ENCODE measurements at regions not wholly inside any gene's neighbourhood (a gene's known extent, or its start where the extent isn't known, plus 50 kb on each side); places are given as distances from the start of the nearest gene placed in this dataset.

GRCh38 chr10:22854935-22855421, 72.9 kb upstream of the ARMC3 start:
- ATAC-seq (ENCODE audit: poor library complexity) (no peak), DNase-seq (no peak)
- intact Hi-C loops (cut with DNase I, micrococcal nuclease) = no loop called here
- no peaks in the 10 kb centered on the region for H3K4me1 ChIP-seq (ENCODE audit: insufficient read depth, low read length)
- H3K27ac Mint-ChIP-seq = no peak overlapping the region
- POLR2A ChIA-PET = no interaction called here
- H3K9me3 ChIP-seq (ENCODE audit: control insufficient read depth in 1 of 2, insufficient read depth in 1 of 2, low read length in 2 of 2) = no peaks in the 10 kb centered on the region
- no peaks in the 10 kb centered on the region for H3K27me3 ChIP-seq (ENCODE audit: control insufficient read depth in 1 of 2, insufficient read depth in 2 of 2, low read length in 2 of 2)
- no peaks in the 10 kb centered on the region for H3K36me3 ChIP-seq (ENCODE audit: insufficient read depth, low read length)
- CTCF ChIA-PET = no interaction called here
- H3K36me3 Mint-ChIP-seq (ENCODE audit: low read depth) = no peaks in the 10 kb centered on the region
- H3K27me3 Mint-ChIP-seq = no peaks in the 10 kb centered on the region
- no peak overlapping the region for H3K27ac ChIP-seq (ENCODE audit: low read depth in 1 of 2, low read length in 2 of 2)
- TF ChIP-seq CTCF (IDR thresholded peaks at IDR 0.05) = no peak
- H3K9me3 Mint-ChIP-seq = no peaks in the 10 kb centered on the region
- H3K4me1 Mint-ChIP-seq (ENCODE audit: low read depth) = no peaks in the 10 kb centered on the region
- H3K4me3 ChIP-seq (ENCODE audit: low read length) = no peak overlapping the region
- no peak overlapping the region for H3K4me3 Mint-ChIP-seq

- H3K9me3 ChIP-seq (ENCODE audit: control insufficient read depth in 1 of 2, insufficient read depth in 1 of 2, low read length in 2 of 2) = no peaks in the 10 kb centered on the region
- H3K27me3 ChIP-seq (ENCODE audit: control insufficient read depth in 1 of 2, insufficient read depth in 2 of 2, low read length in 2 of 2) = no peaks in the 10 kb centered on the region
- H3K27ac ChIP-seq (ENCODE audit: low read depth in 1 of 2, low read length in 2 of 2) = no peak overlapping the region
- Mint-ChIP-seq H3K4me3 (no peak overlapping the region), H3K4me1 (ENCODE audit: low read depth) (peaks cover 8% of the 10 kb centered on the region), H3K9me3 (no peaks in the 10 kb centered on the region), H3K27me3 (no peaks in the 10 kb centered on the region), H3K27ac (no peak overlapping the region), H3K36me3 (ENCODE audit: low read depth) (no peaks in the 10 kb centered on the region)
- CTCF ChIA-PET = no interaction called here
- DNase-seq = no peak
- ATAC-seq (ENCODE audit: poor library complexity) = no peak
- peaks cover 4% of the 10 kb centered on the region for H3K4me1 ChIP-seq (ENCODE audit: insufficient read depth, low read length)
- intact Hi-C loops (cut with DNase I, micrococcal nuclease) = no loop called here
- no peaks in the 10 kb centered on the region for H3K36me3 ChIP-seq (ENCODE audit: insufficient read depth, low read length)
- POLR2A ChIA-PET = no interaction called here
- no peak overlapping the region for H3K4me3 ChIP-seq (ENCODE audit: low read length)
- TF ChIP-seq CTCF (IDR thresholded peaks at IDR 0.05) = no peak
Measured at GRCh38 chr10:22853906-22854447, 73.9 kb upstream of the ARMC3 start.

GRCh38 chr10:22852712-22853353, 75.0 kb upstream of the ARMC3 start:
- no peaks in the 10 kb centered on the region for H3K27me3 ChIP-seq (ENCODE audit: control insufficient read depth in 1 of 2, insufficient read depth in 2 of 2, low read length in 2 of 2)
- POLR2A ChIA-PET = no interaction called here
- no peaks in the 10 kb centered on the region for H3K9me3 ChIP-seq (ENCODE audit: control insufficient read depth in 1 of 2, insufficient read depth in 1 of 2, low read length in 2 of 2)
- no peak overlapping the region for H3K4me3 ChIP-seq (ENCODE audit: low read length)
- Mint-ChIP-seq H3K4me3 (no peak overlapping the region), H3K27me3 (no peaks in the 10 kb centered on the region), H3K27ac (no peak overlapping the region), H3K4me1 (ENCODE audit: low read depth) (peaks cover 12% of the 10 kb centered on the region), H3K9me3 (no peaks in the 10 kb centered on the region), H3K36me3 (ENCODE audit: low read depth) (no peaks in the 10 kb centered on the region)
- no peaks in the 10 kb centered on the region for H3K36me3 ChIP-seq (ENCODE audit: insufficient read depth, low read length)
- intact Hi-C loops (cut with DNase I, micrococcal nuclease) = no loop called here
- no peak overlapping the region for H3K27ac ChIP-seq (ENCODE audit: low read depth in 1 of 2, low read length in 2 of 2)
- H3K4me1 ChIP-seq (ENCODE audit: insufficient read depth, low read length) = peaks cover 4% of the 10 kb centered on the region
- no peak for ATAC-seq (ENCODE audit: poor library complexity)
- CTCF ChIA-PET = no interaction called here
- DNase-seq = no peak
- TF ChIP-seq CTCF (IDR thresholded peaks at IDR 0.05) = no peak
